Endothelial cell of umbilical vein (primary cell): ENCODE measurements at regions not wholly inside any gene's neighbourhood (a gene's known extent, or its start where the extent isn't known, plus 50 kb on each side); places are given as distances from the start of the nearest gene placed in this dataset.

ENCODE experiments used
- BruUV-seq: library from RNA; stranded (reverse); fragments of 400-500 nt; replicated peaks from 2 replicates; lab custom pipeline; 2021; lab: Mats Ljungman, UMichigan
- CTCF ChIA-PET: fragments of 300-600, 350-600 bp; sonication (Branson Sonifier 250); formaldehyde crosslinking; loops from one replicate; lab custom pipeline; 2021; ENCODE audit warnings: antibody characterized with exemption, inconsistent platforms; lab: Charles Lee
- POLR2A ChIA-PET: fragments of 300-600, 350-600 bp; sonication (Branson Sonifier 250); formaldehyde crosslinking; loops from one replicate; lab custom pipeline; 2021; ENCODE audit warnings: antibody characterized with exemption, inconsistent platforms; lab: Charles Lee
- DNase-seq: peaks from one replicate; pipeline ENCODE4 v3.0.0-alpha.2; 2011; ENCODE audit warnings: low read depth, low spot score
- FAIRE-seq: peaks from 2 replicates; lab custom pipeline; 2011; peaks lifted over from hg19 to GRCh38; lab: Jason Lieb, UNC
- H2AFZ ChIP-seq: 2 replicates; pipeline ENCODE4 v1.6.0; 2012; ENCODE audit warnings: low read depth, low read length, control low read depth, inconsistent platforms
- H3K27ac ChIP-seq: 2 replicates; pipeline ENCODE4 v1.5.1; 2011; ENCODE audit warnings: low read depth, mild to moderate bottlenecking, control low read depth, low read length, moderate library complexity; ENCODE audit not compliant: insufficient read depth
- H3K27me3 ChIP-seq, 2 experiments: 2 replicates each; pipeline versions ENCODE4 v1.6.0 to v1.6.1; 2011; ENCODE audit warnings: low read length in 2 of 2, mixed read lengths in 1 of 2; ENCODE audit not compliant: control insufficient read depth in 2 of 2, insufficient read depth in 2 of 2
- H3K36me3 ChIP-seq, 2 experiments: 2 replicates in 1 of 2; 3 replicates in 1 of 2; pipeline ENCODE4 v1.5.1; 2011; ENCODE audit warnings: low read length in 2 of 2, mild to moderate bottlenecking in 1 of 2, moderate library complexity in 1 of 2; ENCODE audit not compliant: control insufficient read depth in 2 of 2, insufficient read depth in 2 of 2; ENCODE audit errors: extremely low read depth in 1 of 2
- H3K4me1 ChIP-seq: 3 replicates; pipeline ENCODE4 v1.5.1; 2011; ENCODE audit warnings: mild to moderate bottlenecking, low read length; ENCODE audit not compliant: control insufficient read depth, insufficient read depth; ENCODE audit errors: extremely low read depth
- H3K4me2 ChIP-seq: 2 replicates; pipeline ENCODE4 v1.6.1; 2011; ENCODE audit warnings: low read length, control low read depth, mixed read lengths; ENCODE audit not compliant: insufficient read depth
- H3K4me3 ChIP-seq, 3 experiments: fragments of 200-600 bp in 1 of 3; sonication (generic), shearing (Covaris generic) in 1 of 3; replicated peaks in 1 of 3; 2 replicates each; pipeline ENCODE4 v1.5.1; 2011 to 2016; ENCODE audit warnings: control low read depth in 3 of 3, low read length in 3 of 3, mild to moderate bottlenecking in 2 of 3, inconsistent platforms in 1 of 3, low read depth in 1 of 3, moderate library complexity in 1 of 3; ENCODE audit not compliant: insufficient read depth in 1 of 3
- H3K79me2 ChIP-seq: 2 replicates; pipeline ENCODE4 v1.6.0; 2012; ENCODE audit warnings: low read length, inconsistent platforms; ENCODE audit not compliant: control insufficient read depth, insufficient read depth
- H3K9ac ChIP-seq: replicated peaks from 2 replicates; pipeline ENCODE3; 2011; ENCODE audit warnings: low read length, control low read depth; ENCODE audit not compliant: insufficient read depth; ENCODE audit errors: extremely low read depth
- H3K9me1 ChIP-seq: replicated peaks from 3 replicates; pipeline ENCODE4 v1.6.0; 2011; ENCODE audit warnings: mild to moderate bottlenecking, low read length; ENCODE audit not compliant: control insufficient read depth, insufficient read depth; ENCODE audit errors: extremely low read depth
- H3K9me3 ChIP-seq: replicated peaks from 2 replicates; pipeline ENCODE4 v1.5.1; 2012; ENCODE audit warnings: low read length, inconsistent platforms; ENCODE audit not compliant: control insufficient read depth, insufficient read depth
- H4K20me1 ChIP-seq: replicated peaks from 2 replicates; pipeline ENCODE3; 2011; ENCODE audit warnings: mild to moderate bottlenecking, low read length; ENCODE audit not compliant: control insufficient read depth, insufficient read depth; ENCODE audit errors: extremely low read depth
- CTCF ChIP-seq, 2 donors: IDR thresholded peaks; 1 replicate in 1 of 2; 2 replicates in 1 of 2; pipeline ENCODE4 v1.5.1; 2011; ENCODE audit warnings: low read length in 2 of 2, mild to moderate bottlenecking in 2 of 2, moderate library complexity in 2 of 2, control low read depth in 1 of 2, inconsistent platforms in 1 of 2, low read depth in 1 of 2; ENCODE audit not compliant: insufficient read depth in 1 of 2; ENCODE audit errors: extremely low read depth in 1 of 2
- EZH2 ChIP-seq: IDR thresholded peaks from 2 replicates; pipeline ENCODE4 v1.6.1; 2012; ENCODE audit warnings: borderline replicate concordance, low read depth, mild to moderate bottlenecking, moderate library complexity, low read length, inconsistent platforms; ENCODE audit not compliant: severe bottlenecking
- FOS ChIP-seq: IDR thresholded peaks from 2 replicates; pipeline ENCODE4 v1.6.1; 2011; ENCODE audit warnings: mild to moderate bottlenecking, low read length, moderate library complexity, borderline replicate concordance; ENCODE audit not compliant: insufficient read depth
- GATA2 ChIP-seq: IDR thresholded peaks from 2 replicates; pipeline ENCODE4 v1.7.0; 2011; ENCODE audit warnings: low read depth, mild to moderate bottlenecking, moderate library complexity, mixed read lengths, low read length; ENCODE audit not compliant: insufficient read length, insufficient read depth
- JUN ChIP-seq: IDR thresholded peaks from 2 replicates; pipeline ENCODE4 v1.6.1; 2011; ENCODE audit warnings: borderline replicate concordance, low read depth; ENCODE audit not compliant: insufficient read length, insufficient read depth
- MAX ChIP-seq: IDR thresholded peaks from 2 replicates; pipeline ENCODE4 v1.6.1; 2011; ENCODE audit not compliant: insufficient read depth, insufficient read length
- MYC ChIP-seq: IDR thresholded peaks from one replicate; pipeline ENCODE4 v1.6.1; 2011; ENCODE audit warnings: mild to moderate bottlenecking, low read depth, low read length
- POLR2A ChIP-seq: IDR thresholded peaks from 2 replicates; pipeline ENCODE4 v1.6.1; 2012; ENCODE audit warnings: low read depth, mild to moderate bottlenecking, control low read depth, low read length
- POLR2AphosphoS5 ChIP-seq: IDR thresholded peaks from 2 replicates; pipeline ENCODE4 v1.6.1; 2012; ENCODE audit warnings: low read depth, mild to moderate bottlenecking, control low read depth, low read length, moderate library complexity; ENCODE audit not compliant: insufficient read depth
- dilution Hi-C: fragments of 300-500 bp; cut with MboI; formaldehyde crosslinking; loops from one replicate; pipeline ENCODE4 v1.15.0; 2019; ENCODE audit warnings: low sequenced_read_pairs; ENCODE audit not compliant: extremely low pct_ligation_motif_present
- intact Hi-C: fragments of 100-400 bp; cut with micrococcal nuclease; formaldehyde crosslinking; loops from one replicate; pipeline ENCODE4 v1.10.0; 2022

- POLR2A ChIA-PET = no interaction called here
- dilution Hi-C loops (no loop called here), intact Hi-C loops (loop anchor here (10.0 kb wide), 1 partner anchor 257 kb away; no protein-coding TSS in a partner anchor)
- H3K4me2 ChIP-seq = no peak overlapping the region
- H3K4me1 ChIP-seq = no peaks in the 10 kb centered on the region
- DNase-seq (no peak), FAIRE-seq (no peak)
- no peaks in the 10 kb centered on the region for H3K9me3 ChIP-seq
- BruUV-seq = no TSS peak
- H2AFZ ChIP-seq = no peak overlapping the region
- H3K4me3 ChIP-seq = no peak overlapping the region
- no peak overlapping the region for H3K27ac ChIP-seq
- no peak overlapping the region for H3K9ac ChIP-seq
- no peaks in the 10 kb centered on the region for H4K20me1 ChIP-seq
- CTCF ChIA-PET = no interaction called here
- H3K36me3 ChIP-seq = no peaks in the 10 kb centered on the region
- no peaks in the 10 kb centered on the region for H3K79me2 ChIP-seq
- no peaks in the 10 kb centered on the region for H3K9me1 ChIP-seq
- peaks cover 0 to 5% of the 10 kb centered on the region in 2 experiments for H3K27me3 ChIP-seq
- no peak for TF ChIP-seq MAX
- TF ChIP-seq FOS = no peak
- TF ChIP-seq EZH2 = no peak
- no peak for TF ChIP-seq CTCF (IDR thresholded peaks at IDR 0.05; ENCODE audit: extremely low read depth in 1 of 2, insufficient read depth in 1 of 2, low read depth in 1 of 2, low read length in 2 of 2)
- TF ChIP-seq MYC = no peak
Measured at GRCh38 chr5:127187706-127188105, 102.9 kb upstream of the MEGF10 start.

- no peak overlapping the region for H3K4me3 ChIP-seq
- FAIRE-seq (no peak), DNase-seq (no peak)
- no peak overlapping the region for H2AFZ ChIP-seq
- dilution Hi-C loops = no loop called here
- peaks cover 0 to 5% of the 10 kb centered on the region in 2 experiments for H3K27me3 ChIP-seq
- H3K9me3 ChIP-seq = no peaks in the 10 kb centered on the region
- TF ChIP-seq POLR2A (no peak), MYC (no peak), JUN (no peak), CTCF (IDR thresholded peaks at IDR 0.05; ENCODE audit: extremely low read depth in 1 of 2, insufficient read depth in 1 of 2, low read depth in 1 of 2, low read length in 2 of 2) (no peak), FOS (no peak), MAX (no peak), GATA2 (no peak), POLR2AphosphoS5 (no peak)
- ChIA-PET POLR2A (no interaction called here), CTCF (interaction anchor here (1.4 kb wide), 1 partner anchor 300 kb away, joined by 3 read pairs; no protein-coding TSS in a partner anchor)
- H3K4me1 ChIP-seq = peaks cover 6% of the 10 kb centered on the region
- H3K27ac ChIP-seq = no peak overlapping the region
- intact Hi-C loops = no loop called here
- no peaks in the 10 kb centered on the region for H3K9me1 ChIP-seq
- no peaks in the 10 kb centered on the region for H4K20me1 ChIP-seq
- H3K79me2 ChIP-seq = no peaks in the 10 kb centered on the region
- BruUV-seq = no TSS peak
- no peak overlapping the region for H3K9ac ChIP-seq
- H3K4me2 ChIP-seq = no peak overlapping the region
- no peaks in the 10 kb centered on the region for H3K36me3 ChIP-seq
Measured at GRCh38 chr5:127192150-127192549, 98.4 kb upstream of the MEGF10 start.
